SU-DHL-6 (cell line): ENCODE measurements at regions not wholly inside any gene's neighbourhood (a gene's known extent, or its start where the extent isn't known, plus 50 kb on each side); places are given as distances from the start of the nearest gene placed in this dataset.

Experiments
- H2AFZ ChIP-seq: fragments of 200-600 bp; sonication (generic); 2 replicates; pipeline ENCODE4 v1.6.1; 2014; ENCODE audit warnings: low read depth, mild to moderate bottlenecking, moderate library complexity, mixed read lengths, antibody characterized with exemption, low read length; ENCODE audit not compliant: severe bottlenecking
- H3F3A ChIP-seq: fragments of 200-600 bp; shearing (Covaris generic); 2 replicates; pipeline ENCODE4 v1.6.0; 2016; ENCODE audit warnings: antibody characterized with exemption, mild to moderate bottlenecking; ENCODE audit not compliant: insufficient read depth
- H3K27ac ChIP-seq: fragments of 200-600 bp; sonication (generic); 2 replicates; pipeline ENCODE4 v1.5.1; 2016; ENCODE audit warnings: low read depth, mild to moderate bottlenecking, low read length, moderate library complexity, mixed read lengths
- H3K27me3 ChIP-seq: fragments of 200-600 bp; sonication (generic), shearing (Covaris generic); 2 replicates; pipeline ENCODE4 v1.6.0; 2014; ENCODE audit warnings: mild to moderate bottlenecking, low read length
- H3K36me3 ChIP-seq: fragments of 200-600 bp; sonication (generic); 2 replicates; pipeline ENCODE4 v1.6.1; 2014; ENCODE audit warnings: mild to moderate bottlenecking, low read length, mixed read lengths
- H3K4me2 ChIP-seq: fragments of 300-600, 200-600 bp; shearing (Covaris generic), sonication (generic); 2 replicates; pipeline ENCODE4 v1.6.0; 2014; ENCODE audit warnings: low read length, low read depth, mild to moderate bottlenecking; ENCODE audit not compliant: poor library complexity, severe bottlenecking
- H3K4me3 ChIP-seq: fragments of 200-600 bp; sonication (generic); 2 replicates; pipeline ENCODE4 v1.5.1; 2014; ENCODE audit warnings: antibody characterized with exemption, low read length, mild to moderate bottlenecking, mixed read lengths; ENCODE audit not compliant: insufficient read depth, poor library complexity, severe bottlenecking
- H3K79me2 ChIP-seq: fragments of 200-600 bp; sonication (generic); 2 replicates; pipeline ENCODE4 v1.6.1; 2014; ENCODE audit warnings: mild to moderate bottlenecking, low read length, moderate library complexity; ENCODE audit not compliant: insufficient read depth
- H3K9ac ChIP-seq: fragments of 200-600 bp; sonication (generic); 2 replicates; pipeline ENCODE4 v1.7.0; 2014; ENCODE audit warnings: mild to moderate bottlenecking, low read length
- H3K9me2 ChIP-seq: fragments of 200-600 bp; sonication (generic); replicated peaks from 2 replicates; pipeline ENCODE4 v1.6.1; 2014; ENCODE audit warnings: low read length; ENCODE audit not compliant: insufficient read depth
- H3K9me3 ChIP-seq: fragments of 200-600 bp; sonication (generic); 2 replicates; pipeline ENCODE4 v1.6.1; 2014; ENCODE audit warnings: low read length, mixed read lengths; ENCODE audit not compliant: insufficient read depth
- H4K20me1 ChIP-seq: fragments of 200-600 bp; sonication (generic); 2 replicates; pipeline ENCODE4 v1.6.1; 2014; ENCODE audit warnings: low read depth, mild to moderate bottlenecking, antibody characterized with exemption, low read length, moderate library complexity, mixed read lengths
- EZH2phosphoT487 ChIP-seq: fragments of 200-600 bp; sonication (generic), shearing (Covaris generic); conservative IDR thresholded peaks from 2 replicates; pipeline ENCODE4 v1.6.1; 2018; ENCODE audit warnings: mild to moderate bottlenecking, antibody characterized with exemption, low read length, moderate library complexity, mixed read lengths
- TF ChIP-seq, protein P1 (sequence below): fragments of 200-600 bp; sonication (generic); IDR thresholded peaks from one replicate; pipeline ENCODE4 v1.5.1; 2017; ENCODE audit warnings: antibody characterized with exemption, mild to moderate bottlenecking, low read length, moderate library complexity; ENCODE audit not compliant: insufficient read depth, poor library complexity, severe bottlenecking

DNA sequence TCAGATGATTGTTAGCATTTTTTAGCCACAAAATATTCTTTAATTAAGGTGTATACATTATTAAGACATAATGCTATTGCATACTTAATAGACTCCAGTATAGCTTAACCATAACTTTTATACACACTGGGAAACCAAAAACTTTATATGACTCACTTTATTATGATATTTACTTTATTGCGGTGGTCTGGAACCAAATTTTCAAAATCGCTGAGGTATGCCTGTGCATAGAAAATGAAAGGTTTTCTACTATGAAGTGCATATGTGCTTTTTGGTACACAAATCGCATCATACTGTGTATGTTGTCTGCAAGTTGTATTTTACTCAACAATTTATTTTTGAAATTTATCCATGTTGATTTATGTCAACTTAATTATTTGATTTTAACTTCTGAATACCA lies 875.1 kb downstream of the SLC4A3 start:
- Histone ChIP-seq H4K20me1 (no peaks in the 10 kb centered on the region), H3K27me3 (no peaks in the 10 kb centered on the region), H2AFZ (no peak overlapping the region), H3F3A (no peaks in the 10 kb centered on the region), H3K4me2 (no peak overlapping the region), H3K4me3 (no peak overlapping the region), H3K27ac (no peak overlapping the region), H3K9me2 (no peaks in the 10 kb centered on the region), H3K9me3 (no peaks in the 10 kb centered on the region), H3K9ac (no peak overlapping the region), H3K79me2 (no peaks in the 10 kb centered on the region), H3K36me3 (no peaks in the 10 kb centered on the region)
- TF ChIP-seq EZH2phosphoT487 = no peak

DNA sequence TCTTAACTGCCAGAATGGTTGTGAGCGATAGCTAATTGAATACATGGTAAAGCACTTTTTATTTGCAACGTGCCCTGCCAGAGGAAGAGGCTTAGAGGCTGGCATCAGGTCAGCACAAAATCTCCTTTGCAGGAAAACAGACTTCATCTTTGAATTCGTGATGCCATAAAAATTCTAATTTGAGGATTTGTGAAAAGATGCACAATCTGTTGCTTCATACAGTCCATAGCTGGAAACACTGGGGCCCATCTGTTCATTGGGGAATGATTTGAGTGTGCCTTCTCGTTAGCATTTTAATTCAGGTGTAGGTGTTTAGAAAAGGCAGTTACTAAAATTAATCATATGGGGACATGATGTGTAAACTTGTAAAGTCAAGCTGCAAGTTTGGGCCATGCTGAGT lies 876.0 kb downstream of the SLC4A3 start:
- Histone ChIP-seq H3K9me3 (no peaks in the 10 kb centered on the region), H3K27me3 (no peaks in the 10 kb centered on the region), H2AFZ (no peak overlapping the region), H3K36me3 (no peaks in the 10 kb centered on the region), H3K27ac (no peak overlapping the region), H3K9ac (no peak overlapping the region), H3K79me2 (no peaks in the 10 kb centered on the region), H4K20me1 (no peaks in the 10 kb centered on the region), H3F3A (no peaks in the 10 kb centered on the region), H3K4me3 (no peak overlapping the region), H3K4me2 (no peak overlapping the region), H3K9me2 (no peaks in the 10 kb centered on the region)
- TF ChIP-seq, protein P1, sequence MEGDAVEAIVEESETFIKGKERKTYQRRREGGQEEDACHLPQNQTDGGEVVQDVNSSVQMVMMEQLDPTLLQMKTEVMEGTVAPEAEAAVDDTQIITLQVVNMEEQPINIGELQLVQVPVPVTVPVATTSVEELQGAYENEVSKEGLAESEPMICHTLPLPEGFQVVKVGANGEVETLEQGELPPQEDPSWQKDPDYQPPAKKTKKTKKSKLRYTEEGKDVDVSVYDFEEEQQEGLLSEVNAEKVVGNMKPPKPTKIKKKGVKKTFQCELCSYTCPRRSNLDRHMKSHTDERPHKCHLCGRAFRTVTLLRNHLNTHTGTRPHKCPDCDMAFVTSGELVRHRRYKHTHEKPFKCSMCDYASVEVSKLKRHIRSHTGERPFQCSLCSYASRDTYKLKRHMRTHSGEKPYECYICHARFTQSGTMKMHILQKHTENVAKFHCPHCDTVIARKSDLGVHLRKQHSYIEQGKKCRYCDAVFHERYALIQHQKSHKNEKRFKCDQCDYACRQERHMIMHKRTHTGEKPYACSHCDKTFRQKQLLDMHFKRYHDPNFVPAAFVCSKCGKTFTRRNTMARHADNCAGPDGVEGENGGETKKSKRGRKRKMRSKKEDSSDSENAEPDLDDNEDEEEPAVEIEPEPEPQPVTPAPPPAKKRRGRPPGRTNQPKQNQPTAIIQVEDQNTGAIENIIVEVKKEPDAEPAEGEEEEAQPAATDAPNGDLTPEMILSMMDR = no peak
- no peak for TF ChIP-seq EZH2phosphoT487

DNA sequence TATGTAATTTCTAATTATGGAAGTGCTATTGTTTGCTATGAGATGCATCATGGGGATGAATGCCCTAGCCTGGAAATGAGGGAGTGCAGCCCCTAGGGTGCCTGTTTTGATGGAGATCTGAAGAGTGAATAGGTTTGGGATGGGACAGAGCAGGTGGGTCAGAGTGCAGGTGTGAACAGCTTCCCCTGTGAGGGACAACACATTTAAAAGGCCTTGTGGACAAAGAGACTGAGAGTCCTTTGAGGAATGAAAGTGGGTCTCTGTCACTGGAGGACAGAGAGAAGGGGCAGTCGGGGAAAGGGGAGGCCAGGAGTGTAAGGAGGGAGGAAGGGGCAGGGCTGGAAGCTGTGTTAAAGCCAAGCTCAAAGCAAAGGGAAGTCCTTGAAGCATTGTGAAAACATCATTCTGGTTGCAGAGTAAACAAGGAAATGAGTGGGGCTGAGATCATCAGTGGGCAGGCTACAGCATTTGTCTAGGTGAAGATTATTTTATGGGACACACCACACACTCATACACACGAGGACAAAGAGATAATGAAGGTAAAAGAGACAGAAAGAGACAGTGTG lies 877.6 kb downstream of the SLC4A3 start:
- no peaks in the 10 kb centered on the region for H3K79me2 ChIP-seq
- no peaks in the 10 kb centered on the region for H3K36me3 ChIP-seq
- no peak overlapping the region for H3K9ac ChIP-seq
- H2AFZ ChIP-seq = no peak overlapping the region
- TF ChIP-seq, protein P1 = no peak
- TF ChIP-seq EZH2phosphoT487 = no peak
- no peak overlapping the region for H3K4me3 ChIP-seq
- no peaks in the 10 kb centered on the region for H3K9me3 ChIP-seq
- H3K27ac ChIP-seq = no peak overlapping the region
- no peaks in the 10 kb centered on the region for H4K20me1 ChIP-seq
- H3K9me2 ChIP-seq = no peaks in the 10 kb centered on the region
- H3F3A ChIP-seq = no peaks in the 10 kb centered on the region
- no peaks in the 10 kb centered on the region for H3K27me3 ChIP-seq
- H3K4me2 ChIP-seq = no peak overlapping the region

DNA sequence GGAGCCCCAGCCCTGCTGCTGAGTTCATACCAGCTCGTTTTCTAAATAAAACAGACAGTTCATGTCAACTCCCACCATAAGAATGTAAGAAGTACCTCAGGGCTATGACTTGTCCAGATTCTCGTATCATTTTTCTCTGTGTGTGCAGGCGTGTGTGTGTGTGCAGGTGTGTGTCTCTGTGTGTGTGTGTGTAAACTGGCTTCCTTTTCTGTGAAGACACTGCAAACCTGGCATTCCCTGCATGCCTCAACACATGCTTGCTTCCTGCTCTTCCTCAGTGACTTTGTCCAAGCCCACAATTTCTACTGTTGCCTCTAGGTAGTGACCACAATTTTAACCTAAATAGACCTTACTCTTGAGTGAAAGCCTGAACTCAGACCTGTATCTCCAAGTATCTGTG lies 879.0 kb downstream of the SLC4A3 start:
- TF ChIP-seq EZH2phosphoT487 = no peak
- TF ChIP-seq, protein P1 = no peak
- Histone ChIP-seq H3K9ac (no peak overlapping the region), H3K9me2 (no peaks in the 10 kb centered on the region), H3K27ac (no peak overlapping the region), H3K27me3 (no peaks in the 10 kb centered on the region), H3K4me3 (no peak overlapping the region), H3K36me3 (no peaks in the 10 kb centered on the region), H3K9me3 (no peaks in the 10 kb centered on the region), H3K79me2 (no peaks in the 10 kb centered on the region), H3K4me2 (no peak overlapping the region), H2AFZ (no peak overlapping the region), H3F3A (no peaks in the 10 kb centered on the region), H4K20me1 (no peaks in the 10 kb centered on the region)
